Kasumi-1 (cell line): ENCODE measurements at regions not wholly inside any gene's neighbourhood (a gene's known extent, or its start where the extent isn't known, plus 50 kb on each side); places are given as distances from the start of the nearest gene placed in this dataset.
"Not testable (repeated sequence)": the region's sequence is repeated elsewhere in the genome, so short reads cannot be mapped to it uniquely, and the experiment has no call there.

Source experiments
- DNase-seq, 2 experiments: peaks; one replicate each; lab custom pipeline; 2025; lab: John Stamatoyannopoulos, UW

DNA sequence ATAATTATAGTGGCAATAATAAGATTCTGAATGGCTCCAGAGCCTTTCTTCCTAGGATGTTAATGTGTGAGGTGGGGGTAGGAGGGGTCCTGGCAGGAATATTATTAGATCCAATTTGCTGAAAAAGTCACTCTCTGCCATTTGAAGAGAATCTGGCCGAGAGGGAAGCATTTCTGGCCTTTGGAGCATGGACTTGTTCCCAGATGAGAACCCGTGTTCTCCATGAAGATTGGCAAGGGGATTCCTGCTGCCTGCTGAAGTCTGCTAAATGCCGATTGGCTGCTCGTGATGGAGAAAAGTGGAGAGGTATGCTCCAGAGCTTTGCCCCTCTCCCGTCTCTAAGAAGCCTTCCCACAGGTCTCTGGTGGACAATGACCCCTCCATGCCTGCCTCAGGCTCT lies 135.6 kb downstream of the TRIM43 start:
- DNase-seq = not testable (repeated sequence)

DNA sequence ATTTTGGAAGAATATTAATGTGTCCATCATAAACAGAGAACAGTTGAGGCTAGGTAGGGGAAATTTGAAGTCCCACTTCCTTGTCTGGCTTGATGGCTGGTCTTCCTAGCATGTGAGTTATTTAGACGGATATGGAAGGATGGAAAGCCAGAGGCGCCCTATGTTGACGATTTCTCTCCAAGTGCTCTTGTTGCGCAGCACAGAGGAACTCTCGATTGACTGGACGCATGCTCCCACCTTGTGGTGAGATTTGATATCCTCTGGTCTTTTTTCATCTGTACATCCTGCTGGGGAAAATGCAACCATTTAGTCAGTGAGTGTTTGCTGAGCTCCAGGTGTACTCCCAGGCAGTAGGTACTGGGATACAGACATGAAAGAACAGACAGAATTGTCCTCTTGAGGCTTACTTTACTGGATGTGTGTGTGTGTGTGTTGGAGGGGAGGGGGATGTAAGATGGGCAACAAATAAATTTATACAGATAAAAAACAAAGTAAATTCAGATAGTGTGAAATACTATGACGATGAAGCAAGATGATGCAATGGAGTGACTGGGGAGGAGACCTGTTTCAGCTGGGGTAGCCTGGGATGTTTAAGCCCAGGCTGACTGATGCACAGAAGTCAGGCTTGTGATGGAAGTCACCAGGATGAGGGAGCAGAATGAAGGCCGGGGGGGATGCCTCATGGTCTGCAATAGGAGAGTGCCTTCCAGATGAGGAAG lies 137.2 kb downstream of the TRIM43 start:
- DNase-seq = peak; percentile 74 to 83

DNA sequence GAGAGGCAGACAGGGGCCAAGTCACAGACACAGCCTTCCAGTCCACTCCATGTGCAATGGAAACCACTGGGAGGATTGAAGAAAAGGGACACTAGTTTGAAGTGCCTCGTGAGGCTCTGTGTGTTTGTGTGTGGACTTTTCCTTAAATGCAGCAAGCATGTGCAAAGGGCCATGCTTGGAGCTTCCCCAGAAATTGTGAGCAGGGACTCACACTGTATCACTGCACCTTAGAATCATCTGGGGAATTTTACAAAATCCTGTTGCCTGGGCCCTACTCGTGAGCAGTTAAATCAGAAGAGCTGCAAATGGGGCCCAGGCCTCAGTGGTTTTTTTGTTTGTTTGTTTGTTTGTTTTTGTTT lies 137.8 kb downstream of the TRIM43 start:
- DNase-seq = no peak

- DNase-seq = no peak
These were observed 139.0 kb downstream of the TRIM43 start for GRCh38 chr2:95730813-95731212.

DNA sequence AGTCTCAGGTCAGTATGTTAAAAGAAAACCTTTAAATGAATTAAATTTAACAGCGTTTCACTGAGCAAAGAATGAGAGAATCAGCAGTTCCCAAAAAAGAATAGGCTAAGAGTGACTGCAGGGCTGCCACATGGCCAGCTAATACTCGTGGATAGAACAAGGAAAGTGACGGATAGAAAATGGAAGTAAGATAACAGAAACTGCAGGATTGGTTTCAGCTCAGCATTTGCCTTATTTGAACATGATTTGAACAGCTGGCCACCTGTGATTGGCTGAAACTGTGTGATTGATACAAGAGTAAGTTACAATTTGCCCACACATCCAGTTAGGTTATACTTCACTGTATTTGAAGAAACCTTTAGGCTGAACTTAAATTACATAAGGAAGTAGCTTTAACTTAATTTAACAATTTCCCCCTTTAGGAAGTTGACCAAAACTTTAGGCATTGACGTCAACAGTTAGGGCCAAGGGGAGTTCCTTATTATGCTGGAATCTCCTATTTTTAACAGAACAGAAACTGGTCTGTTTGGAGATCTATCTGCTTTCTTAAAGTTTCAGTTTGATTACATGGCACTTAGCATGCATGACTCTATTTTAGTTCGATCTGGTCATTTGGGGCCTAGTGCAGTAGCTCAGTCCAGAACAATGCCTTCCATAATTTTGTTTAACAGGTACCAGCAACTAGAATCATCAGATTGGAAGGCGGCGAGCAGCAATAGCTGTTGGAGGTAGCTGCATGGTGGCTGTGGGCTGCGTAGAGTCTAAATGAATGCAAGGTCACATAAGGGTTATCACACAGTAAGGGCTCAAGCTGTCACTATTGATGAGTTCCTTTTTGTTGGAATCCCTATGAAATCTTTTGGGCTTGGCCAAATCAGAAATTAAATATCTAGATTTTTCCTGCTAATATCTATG lies 143.4 kb downstream of the TRIM43 start:
- DNase-seq = no peak

GRCh38 chr2:95738301-95738700 lies 146.5 kb downstream of the TRIM43 start:
- DNase-seq = no peak

- DNase-seq = not testable (repeated sequence)
These were observed 160.3 kb downstream of the TRIM43 start for GRCh38 chr2:95752126-95752525.

DNA sequence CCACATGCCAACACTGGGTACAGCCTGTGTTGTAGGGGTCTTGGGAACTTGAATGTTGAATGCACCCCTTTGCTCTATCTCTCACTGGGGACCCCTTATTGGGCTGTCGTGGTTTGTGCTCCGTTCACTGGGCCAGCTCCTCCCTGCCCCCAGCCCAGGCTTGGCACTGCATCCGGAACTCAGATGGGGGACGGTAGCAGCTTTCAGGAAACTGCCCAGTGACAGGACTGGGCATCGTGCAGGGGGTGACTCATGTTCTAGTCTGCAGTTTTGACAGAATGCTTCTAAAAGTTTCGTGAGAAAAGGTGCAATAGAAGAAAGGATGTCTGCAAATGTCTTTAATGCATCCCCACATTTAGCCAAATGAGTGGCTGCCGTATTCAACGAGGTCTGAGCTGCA lies 162.0 kb downstream of the TRIM43 start:
- not testable (repeated sequence) for DNase-seq

GRCh38 chr2:95754213-95754612 lies 162.4 kb downstream of the TRIM43 start:
- not testable (repeated sequence) for DNase-seq

DNA sequence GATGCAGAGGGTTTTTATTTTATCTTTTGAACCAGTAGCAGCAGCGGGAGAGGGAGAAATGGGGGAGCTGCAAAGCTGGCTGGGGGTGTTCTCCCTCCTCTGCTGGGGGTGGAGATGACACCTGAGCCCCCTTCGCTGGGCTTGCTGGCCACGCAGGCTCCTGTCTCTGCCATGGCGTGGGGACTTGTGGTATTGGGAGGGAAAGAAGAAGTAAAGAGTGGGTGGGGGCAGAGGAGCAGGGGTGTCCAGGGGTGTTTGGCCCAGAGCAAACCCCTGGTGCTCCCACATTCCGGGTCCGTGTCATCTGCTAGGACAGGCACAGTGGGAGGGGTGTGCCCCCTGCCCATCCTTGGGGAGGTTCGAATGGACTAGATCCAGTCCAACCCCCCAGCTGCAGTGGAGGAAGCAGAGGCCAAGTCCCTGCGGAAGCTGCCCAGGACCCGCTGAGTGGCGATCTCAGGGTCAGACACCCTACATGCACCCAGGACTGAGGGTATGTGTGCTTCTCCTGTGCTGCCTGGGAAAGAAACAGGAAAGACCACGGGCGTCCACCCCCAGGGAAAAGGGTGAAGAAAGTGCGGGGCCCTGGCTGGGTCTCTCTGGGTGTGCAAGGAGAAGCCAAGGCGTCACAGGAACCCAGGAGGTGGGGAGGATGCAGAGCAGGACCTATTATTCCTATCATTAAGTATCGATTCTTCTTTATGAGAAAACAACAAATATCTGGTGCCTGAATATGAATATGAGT lies 163.2 kb downstream of the TRIM43 start:
- not testable (repeated sequence) for DNase-seq

- DNase-seq = not testable (repeated sequence)
These were observed 164.3 kb downstream of the TRIM43 start for GRCh38 chr2:95755956-95756669.

DNA sequence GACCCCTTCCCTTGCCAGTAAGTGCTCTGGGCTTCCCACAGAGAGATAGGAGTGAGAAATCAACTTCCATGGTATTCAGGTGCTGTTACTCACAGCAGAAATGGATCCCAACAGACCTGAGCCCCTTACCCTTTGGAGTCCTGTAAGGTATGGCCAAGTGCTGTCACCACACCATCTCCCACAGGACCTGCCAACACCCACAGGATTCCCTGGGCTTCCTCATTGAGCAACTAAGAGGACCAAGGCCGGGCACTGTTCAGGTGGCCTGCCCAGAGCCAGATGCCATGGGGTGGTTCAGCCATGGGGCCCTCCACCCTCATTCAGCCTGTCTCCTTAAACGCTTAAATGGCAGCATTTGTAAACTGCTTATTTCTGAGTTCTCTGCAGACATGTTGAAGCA lies 166.2 kb downstream of the TRIM43 start:
- no peak for DNase-seq

- no peak for DNase-seq
These were observed 167.9 kb downstream of the TRIM43 start for GRCh38 chr2:95759481-95760246.

DNA sequence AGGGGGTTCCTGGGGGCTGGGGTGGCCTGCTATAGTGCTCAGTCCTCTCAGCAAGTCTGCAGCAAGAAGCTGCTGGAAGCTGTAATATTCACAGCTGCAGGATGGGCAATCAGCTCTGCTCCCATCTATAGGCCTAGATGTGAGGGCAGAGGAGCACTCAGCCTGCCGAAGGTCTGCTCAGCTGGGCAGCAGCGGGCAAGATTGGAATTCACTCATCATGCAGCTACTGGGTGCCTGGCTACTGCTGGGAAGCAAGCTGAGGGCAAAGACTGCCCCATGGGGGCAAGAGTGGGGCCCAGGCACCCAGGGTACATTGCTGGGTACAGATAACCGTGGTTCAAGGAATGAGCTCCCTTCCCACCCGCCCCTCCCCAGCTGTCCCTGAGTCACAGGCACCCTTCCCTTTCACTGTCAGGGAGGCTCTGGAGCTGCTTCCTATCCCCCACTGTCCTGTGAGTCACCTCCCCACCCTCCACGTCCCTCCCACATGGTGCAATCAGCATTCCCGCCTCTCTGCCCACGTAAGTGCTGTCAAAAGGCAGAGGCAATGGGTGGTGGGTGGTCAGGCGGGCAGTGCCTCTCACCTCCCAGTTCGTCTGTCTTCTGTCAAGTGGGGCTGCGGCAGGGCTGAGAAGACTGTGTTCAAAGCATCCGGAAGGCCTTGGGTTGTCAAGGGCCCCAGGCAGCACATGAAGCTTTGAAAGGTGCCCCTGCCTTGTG lies 169.2 kb downstream of the TRIM43 start:
- DNase-seq = no peak

DNA sequence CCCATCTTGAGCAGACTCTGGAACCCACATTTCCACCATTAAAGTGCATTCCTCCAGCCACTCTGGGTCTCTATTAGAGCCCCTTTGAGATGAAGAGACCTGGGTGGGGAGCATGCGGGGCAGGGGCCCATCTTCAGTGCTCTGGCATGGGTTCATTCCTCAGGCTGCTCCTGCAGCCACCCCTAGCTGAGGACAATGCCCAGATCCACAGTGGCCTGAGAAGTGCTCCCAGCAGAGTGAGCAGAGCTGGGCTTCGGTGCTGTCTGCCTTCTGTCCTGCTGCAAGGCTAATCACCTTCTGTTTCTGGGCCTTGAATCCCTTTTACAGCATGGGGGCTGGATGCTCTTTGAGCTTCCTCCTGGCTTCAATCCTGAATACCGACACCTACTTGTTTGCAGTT lies 169.8 kb downstream of the TRIM43 start:
- no peak for DNase-seq

DNA sequence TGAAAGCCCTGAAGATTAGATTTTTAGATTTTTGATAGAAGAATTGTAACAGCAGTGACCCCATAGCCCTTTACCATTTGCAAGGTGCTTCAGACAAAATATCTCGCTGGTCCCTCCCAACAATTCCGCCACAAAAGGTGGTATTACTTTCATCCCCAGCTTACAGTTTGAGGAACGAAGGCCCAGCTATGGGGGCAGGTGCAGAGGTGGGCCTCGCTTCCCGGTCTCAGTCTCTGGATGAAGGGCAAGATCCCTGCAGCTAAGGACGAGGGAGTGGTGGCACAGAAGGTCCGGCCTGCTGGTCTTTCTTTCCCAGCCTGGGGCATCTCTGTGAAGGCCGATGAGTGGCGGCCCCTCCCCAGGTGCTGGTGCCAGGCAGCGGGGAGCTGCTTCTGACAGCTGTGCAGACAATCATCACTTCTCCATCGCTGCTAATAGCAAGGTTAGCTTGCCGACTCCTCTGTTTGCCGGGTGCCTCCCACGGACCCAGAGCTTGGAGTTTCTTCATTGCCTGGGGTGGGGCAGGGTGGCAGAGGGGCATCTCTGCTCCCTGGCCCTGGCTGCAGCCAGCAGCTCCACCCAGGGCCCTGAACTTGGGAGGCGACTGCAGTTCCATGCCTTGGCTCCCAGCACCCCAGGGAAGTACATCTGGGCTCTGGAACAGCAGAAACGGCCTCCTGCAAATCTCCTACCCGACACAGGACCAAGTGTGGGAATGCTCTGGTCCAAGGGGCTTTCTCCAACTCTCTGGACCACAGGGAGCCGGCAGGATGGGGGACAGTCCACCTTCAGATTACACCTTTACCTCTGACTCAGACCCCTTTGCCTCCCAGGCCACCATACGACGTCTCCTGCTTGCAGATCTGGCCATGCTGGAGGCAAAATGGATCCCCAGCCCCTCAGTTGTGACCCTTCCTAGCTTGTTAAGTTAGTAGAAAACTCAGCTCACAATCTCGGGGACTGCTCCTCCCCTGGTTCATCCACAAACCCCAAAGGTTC lies 170.5 kb downstream of the TRIM43 start:
- DNase-seq = not testable (repeated sequence)

DNA sequence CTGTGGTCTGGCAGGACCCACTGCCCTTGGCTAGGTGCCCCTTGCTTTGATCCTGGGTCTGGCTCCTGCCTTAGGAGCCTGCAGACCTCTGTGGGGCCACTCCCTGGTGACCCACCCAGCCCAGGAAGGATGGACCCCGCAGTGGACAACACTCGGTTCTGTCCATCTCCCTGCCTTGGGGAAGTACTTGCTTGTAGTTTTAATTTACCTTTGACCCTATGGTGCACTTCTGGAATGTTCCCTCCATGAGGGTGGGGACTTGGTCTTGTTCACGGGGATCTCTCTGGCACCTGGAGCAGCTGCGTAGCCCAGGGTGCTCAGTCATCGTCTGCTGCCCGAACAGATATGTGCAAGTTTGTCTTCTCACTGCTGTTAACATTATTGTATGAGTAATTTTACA lies 171.3 kb downstream of the TRIM43 start:
- DNase-seq = not testable (repeated sequence)

DNA sequence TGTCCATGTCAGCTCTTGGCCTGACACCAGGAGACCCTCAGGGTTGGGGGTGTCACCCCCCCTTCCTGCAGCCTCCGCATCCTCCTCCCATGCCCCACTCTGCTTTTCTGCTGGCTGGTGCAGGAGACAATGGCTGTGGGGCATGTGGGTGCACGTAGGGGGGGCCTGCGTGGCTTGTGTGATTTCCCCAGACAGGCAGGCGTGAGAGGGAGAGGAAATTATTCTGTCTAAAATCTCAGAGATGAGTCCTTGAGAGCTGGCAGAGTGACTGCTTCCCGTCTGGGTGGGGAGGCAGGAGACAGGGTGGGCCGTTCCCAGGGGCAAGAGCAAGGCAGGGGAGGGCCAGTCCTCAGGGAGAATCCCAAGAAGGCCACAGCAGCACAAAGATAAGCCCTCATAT lies 173.2 kb downstream of the TRIM43 start:
- DNase-seq = not testable (repeated sequence)
